Body of pancreas (tissue), 4 donors: ENCODE measurements at regions not wholly inside any gene's neighbourhood (a gene's known extent, or its start where the extent isn't known, plus 50 kb on each side); places are given as distances from the start of the nearest gene placed in this dataset.

Experiments
- ATAC-seq: fragments of 150-250 bp; one replicate; pipeline ENCODE4 v1.9.1; 2016
- DNase-seq, 4 donors: peaks; one replicate each; pipeline ENCODE4 v3.0.0-alpha.2; 2019
- H3K27ac ChIP-seq, 4 donors: fragments of 200-600 bp; sonication (generic); 1 replicate in 3 of 4; 2 replicates in 1 of 4; pipeline versions ENCODE4 v1.5.1 to v1.6.1; 2016 to 2019; ENCODE audit warnings: mild to moderate bottlenecking in 1 of 4, mixed read lengths in 1 of 4, moderate library complexity in 1 of 4
- H3K27me3 ChIP-seq, 2 donors: fragments of 200-600 bp; sonication (generic); one replicate each; pipeline ENCODE4 v1.6.0; 2016; ENCODE audit warnings: mild to moderate bottlenecking in 1 of 2
- H3K36me3 ChIP-seq, 2 donors: fragments of 200-600 bp; sonication (generic); replicated peaks in 1 of 2; 2 replicates each; pipeline ENCODE4 v1.5.1; 2016; ENCODE audit warnings: low read depth in 2 of 2; ENCODE audit not compliant: insufficient read depth in 1 of 2
- H3K4me1 ChIP-seq: fragments of 200-600 bp; sonication (generic); one replicate; pipeline ENCODE4 v1.6.0; 2016
- H3K4me3 ChIP-seq, 2 donors: fragments of 200-600 bp; sonication (generic); 1 replicate in 1 of 2; 2 replicates in 1 of 2; pipeline ENCODE4 v1.5.1; 2016 to 2019
- H3K9me3 ChIP-seq, 3 donors: fragments of 200-600 bp; sonication (generic); 1 replicate in 2 of 3; 2 replicates in 1 of 3; pipeline ENCODE4 v1.5.1; 2016
- POLR2A ChIP-seq, 3 donors: fragments of 450-650 bp; IDR thresholded peaks; one replicate each; pipeline ENCODE4 v1.6.1; 2016; ENCODE audit warnings: antibody characterized with exemption in 3 of 3, mild to moderate bottlenecking in 2 of 3
- WGBS, 2 donors: methylation state at CpG; one replicate each; pipeline ENCODE4 v1.1.5; 2017; 5-methylcytosine and 5-hydroxymethylcytosine counted together
- intact Hi-C: fragments of 100-400 bp; cut with DNase I; formaldehyde crosslinking; loops from one replicate; pipeline ENCODE4 v1.15.1; 2023
- TF ChIP-seq, protein P1 (sequence below), 7 experiments: fragments of 450-650 bp in 4 of 7; fragments of 200-600 bp in 3 of 7; sonication (generic) in 3 of 7; IDR thresholded peaks; one replicate each; pipeline ENCODE4 v1.5.1; 2016 to 2019; ENCODE audit warnings: antibody characterized with exemption in 7 of 7

DNA sequence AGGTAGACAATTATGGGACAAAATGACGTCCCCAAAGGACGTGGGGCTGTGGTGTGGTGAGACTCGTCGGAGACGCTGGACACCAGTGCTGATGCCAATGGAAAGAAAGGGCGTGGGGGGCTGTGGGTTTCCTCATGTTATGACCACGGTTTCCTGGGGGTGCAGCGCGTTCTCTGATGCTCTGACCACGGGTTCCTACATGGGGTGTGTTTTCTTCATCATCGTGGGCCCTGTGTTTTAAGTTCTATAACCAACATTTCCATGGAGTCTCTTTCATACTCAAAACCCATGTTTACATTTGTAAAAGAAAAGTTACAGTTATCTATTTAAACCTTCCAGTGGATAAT is 141.6 kb downstream of the RTP5 start:
- no peak for ATAC-seq
- Histone ChIP-seq H3K27ac (no peak overlapping the region), H3K4me3 (no peak overlapping the region), H3K27me3 (no peaks in the 10 kb centered on the region), H3K9me3 (no peaks in the 10 kb centered on the region), H3K36me3 (no peaks in the 10 kb centered on the region), H3K4me1 (no peaks in the 10 kb centered on the region)
- intact Hi-C loops, result no loop called here
- WGBS, 2 donors, result 51 to 56% methylated on average over 10 to 11 of the region's 11 CpGs
- DNase-seq, result no peak
- TF ChIP-seq, protein P1, sequence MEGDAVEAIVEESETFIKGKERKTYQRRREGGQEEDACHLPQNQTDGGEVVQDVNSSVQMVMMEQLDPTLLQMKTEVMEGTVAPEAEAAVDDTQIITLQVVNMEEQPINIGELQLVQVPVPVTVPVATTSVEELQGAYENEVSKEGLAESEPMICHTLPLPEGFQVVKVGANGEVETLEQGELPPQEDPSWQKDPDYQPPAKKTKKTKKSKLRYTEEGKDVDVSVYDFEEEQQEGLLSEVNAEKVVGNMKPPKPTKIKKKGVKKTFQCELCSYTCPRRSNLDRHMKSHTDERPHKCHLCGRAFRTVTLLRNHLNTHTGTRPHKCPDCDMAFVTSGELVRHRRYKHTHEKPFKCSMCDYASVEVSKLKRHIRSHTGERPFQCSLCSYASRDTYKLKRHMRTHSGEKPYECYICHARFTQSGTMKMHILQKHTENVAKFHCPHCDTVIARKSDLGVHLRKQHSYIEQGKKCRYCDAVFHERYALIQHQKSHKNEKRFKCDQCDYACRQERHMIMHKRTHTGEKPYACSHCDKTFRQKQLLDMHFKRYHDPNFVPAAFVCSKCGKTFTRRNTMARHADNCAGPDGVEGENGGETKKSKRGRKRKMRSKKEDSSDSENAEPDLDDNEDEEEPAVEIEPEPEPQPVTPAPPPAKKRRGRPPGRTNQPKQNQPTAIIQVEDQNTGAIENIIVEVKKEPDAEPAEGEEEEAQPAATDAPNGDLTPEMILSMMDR (IDR thresholded peaks at IDR 0.05), result no peak
- TF ChIP-seq POLR2A (IDR thresholded peaks at IDR 0.05), result no peak

DNA sequence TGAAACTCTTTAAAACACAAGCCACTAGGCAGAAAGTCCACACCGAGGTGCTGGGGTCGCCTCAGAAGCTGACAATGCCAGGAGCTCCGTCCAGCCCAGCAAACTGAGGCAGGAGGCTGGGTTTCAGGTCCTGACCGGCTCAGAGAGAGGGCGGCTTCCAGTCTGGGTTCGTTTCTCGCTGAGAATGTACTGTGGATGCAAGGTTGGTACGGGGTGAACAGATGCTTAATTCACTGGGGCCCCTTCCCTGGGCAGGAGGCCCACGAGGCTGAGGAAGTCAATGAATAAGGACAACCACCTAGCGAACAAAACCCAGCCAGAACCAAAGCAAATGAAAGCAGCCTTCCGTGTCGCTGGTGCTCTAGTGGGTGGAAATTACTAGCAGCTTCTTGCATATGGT is 142.0 kb downstream of the RTP5 start:
- intact Hi-C loops, result no loop called here
- DNase-seq, result no peak
- TF ChIP-seq POLR2A (IDR thresholded peaks at IDR 0.05), result no peak

DNA sequence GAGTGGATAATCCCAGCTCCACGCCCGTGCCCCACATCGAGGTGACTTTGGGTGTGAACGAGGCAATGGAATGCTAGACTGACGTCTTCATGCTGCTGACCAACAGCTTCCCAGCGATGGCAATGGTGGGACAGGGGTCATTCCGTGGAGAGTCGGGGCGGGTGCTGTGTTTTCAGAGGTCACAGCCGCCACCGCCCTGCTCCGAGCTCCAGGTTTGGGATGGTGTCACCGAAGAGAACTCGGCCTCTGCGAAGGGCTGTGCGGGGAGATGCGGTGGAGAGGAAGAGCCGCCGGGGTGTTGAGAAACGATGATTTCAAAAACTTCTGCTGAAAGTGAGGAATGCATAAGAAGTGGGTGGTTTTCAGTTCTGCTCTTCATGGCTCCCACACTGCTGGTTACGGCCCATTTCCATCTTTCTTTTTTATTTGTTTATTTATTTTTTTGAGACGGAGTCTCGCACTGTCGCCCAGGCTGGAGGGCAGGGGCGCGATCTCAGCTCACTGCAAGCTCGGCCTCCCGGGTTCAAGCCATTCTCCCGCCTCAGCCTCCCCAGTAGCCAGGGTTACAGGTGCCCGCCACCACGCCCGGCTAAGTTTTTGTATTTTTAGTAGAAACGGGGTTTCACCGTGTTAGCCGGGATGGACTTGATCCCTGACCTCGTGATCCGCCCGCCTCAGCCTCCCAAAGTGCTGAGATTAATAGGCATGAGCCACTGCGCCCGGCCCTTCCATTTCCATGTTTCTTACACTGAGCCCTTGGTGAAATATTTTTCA is 142.6 kb downstream of the RTP5 start:
- TF ChIP-seq POLR2A (IDR thresholded peaks at IDR 0.05), result no peak
- TF ChIP-seq, protein P1 (IDR thresholded peaks at IDR 0.05), result no peak
- Histone ChIP-seq H3K4me1 (no peaks in the 10 kb centered on the region), H3K9me3 (no peaks in the 10 kb centered on the region), H3K4me3 (no peak overlapping the region), H3K36me3 (no peaks in the 10 kb centered on the region), H3K27me3 (no peaks in the 10 kb centered on the region), H3K27ac (no peak overlapping the region)
- 84 to 88% methylated on average over 40 of the region's 40 CpGs for WGBS, 2 donors
- no peak for ATAC-seq
- DNase-seq, result no peak
- intact Hi-C loops, result no loop called here

More for the DNA sequence above, 142.0 kb downstream of the RTP5 start:
- H3K27me3 ChIP-seq, result no peaks in the 10 kb centered on the region
- no peak overlapping the region for H3K27ac ChIP-seq
- H3K4me1 ChIP-seq, result no peaks in the 10 kb centered on the region
- H3K4me3 ChIP-seq, result no peak overlapping the region
- H3K9me3 ChIP-seq, result no peaks in the 10 kb centered on the region
- no peak for ATAC-seq
- 56 to 63% methylated on average over 12 of the region's 12 CpGs for WGBS, 2 donors
- H3K36me3 ChIP-seq, result no peaks in the 10 kb centered on the region

DNA sequence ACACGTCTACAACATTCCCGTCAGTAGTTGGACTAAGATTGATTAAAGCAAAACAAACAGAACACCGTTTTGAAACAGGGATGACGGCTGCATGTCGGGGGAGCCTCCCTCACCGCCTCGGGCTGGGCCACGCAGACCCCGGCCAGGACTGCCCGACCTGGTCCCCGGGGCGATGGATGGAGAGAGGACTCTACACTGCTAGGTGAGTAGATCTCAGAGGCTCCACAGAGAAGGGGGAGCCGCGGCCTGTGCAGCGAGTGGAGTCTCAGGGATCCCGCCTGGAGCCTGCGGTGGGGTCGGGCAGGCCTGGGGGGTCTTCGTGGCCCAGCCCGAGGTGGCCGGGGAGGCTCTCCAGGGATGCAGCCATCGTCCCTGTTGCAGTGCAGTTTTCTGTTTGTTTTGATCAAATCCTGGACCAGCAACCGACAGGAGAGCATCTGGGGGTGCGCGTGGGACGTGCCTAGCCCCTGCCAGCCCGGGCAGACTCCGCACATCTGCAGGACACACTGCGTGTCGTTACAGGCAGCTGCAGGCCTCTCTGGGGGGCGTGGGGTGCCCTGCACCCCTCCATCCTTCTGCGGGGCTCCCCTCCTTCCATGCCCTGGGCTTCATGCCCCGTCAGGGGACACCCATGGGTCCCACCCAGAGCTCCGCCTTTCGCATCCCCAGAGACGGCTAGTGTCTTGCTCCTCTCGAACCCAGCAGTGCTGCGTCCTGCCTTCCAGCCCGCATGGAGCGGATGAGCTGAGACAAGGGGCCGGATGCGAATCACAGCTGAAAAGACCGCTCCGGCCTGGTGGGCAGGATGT is 143.6 kb downstream of the RTP5 start:
- intact Hi-C loops, result no loop called here
- Histone ChIP-seq H3K27ac (no peak overlapping the region), H3K27me3 (no peaks in the 10 kb centered on the region), H3K4me1 (no peaks in the 10 kb centered on the region), H3K4me3 (no peak overlapping the region), H3K36me3 (no peaks in the 10 kb centered on the region), H3K9me3 (no peaks in the 10 kb centered on the region)
- DNase-seq, result no peak
- ATAC-seq, result no peak
- TF ChIP-seq POLR2A (IDR thresholded peaks at IDR 0.05), result no peak
- TF ChIP-seq, protein P1 (IDR thresholded peaks at IDR 0.05), result no peak
- WGBS, 2 donors, result 65 to 73% methylated on average over 15 to 42 of the region's 44 CpGs

DNA sequence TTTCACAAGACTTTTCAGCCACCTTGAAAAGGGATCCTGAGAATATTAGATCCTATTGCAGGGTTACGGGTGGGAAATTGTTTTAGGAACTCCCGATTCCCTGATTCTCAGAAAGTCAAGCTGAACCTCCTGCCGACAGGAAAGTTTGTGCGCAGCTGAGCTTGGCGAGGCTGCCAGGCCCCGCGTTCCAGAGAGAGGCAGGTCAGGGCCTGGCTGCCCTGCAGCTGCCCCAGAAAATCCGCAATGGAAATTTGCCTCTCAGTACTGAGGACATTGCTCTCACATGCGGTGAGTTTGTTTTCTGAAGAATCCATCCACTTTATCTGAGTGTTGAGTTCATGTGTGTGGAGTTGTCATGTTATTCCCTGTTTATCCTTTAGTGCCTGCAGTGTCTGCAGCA is 144.2 kb downstream of the RTP5 start:
- no peak for DNase-seq
- Histone ChIP-seq H3K36me3 (no peaks in the 10 kb centered on the region), H3K27ac (no peak overlapping the region), H3K4me3 (no peak overlapping the region), H3K27me3 (no peaks in the 10 kb centered on the region), H3K4me1 (no peaks in the 10 kb centered on the region), H3K9me3 (no peaks in the 10 kb centered on the region)
- TF ChIP-seq POLR2A (IDR thresholded peaks at IDR 0.05), result no peak
- TF ChIP-seq, protein P1 (IDR thresholded peaks at IDR 0.05), result no peak
- intact Hi-C loops, result no loop called here
- no peak for ATAC-seq
- 76 to 80% methylated on average over 9 of the region's 9 CpGs for WGBS, 2 donors
